Cardiac fibroblast (primary cell): ENCODE measurements at regions not wholly inside any gene's neighbourhood (a gene's known extent, or its start where the extent isn't known, plus 50 kb on each side); places are given as distances from the start of the nearest gene placed in this dataset.

Experiments used
- DNase-seq, 2 donors: peaks; one replicate each; pipeline versions ENCODE4 v3.0.0 to v3.0.0-alpha.2; 2010; ENCODE audit warnings: low read depth in 2 of 2
- H3K4me3 ChIP-seq, 2 donors: replicated peaks in 1 of 2; 1 replicate in 1 of 2; 2 replicates in 1 of 2; pipeline ENCODE4 v1.5.1; 2011; ENCODE audit warnings: low read depth in 2 of 2, low read length in 2 of 2, mild to moderate bottlenecking in 2 of 2, moderate library complexity in 1 of 2
- CTCF ChIP-seq: IDR thresholded peaks from one replicate; pipeline ENCODE4 v1.5.1; 2011; ENCODE audit warnings: low read depth, mild to moderate bottlenecking, low read length, inconsistent platforms

DNA sequence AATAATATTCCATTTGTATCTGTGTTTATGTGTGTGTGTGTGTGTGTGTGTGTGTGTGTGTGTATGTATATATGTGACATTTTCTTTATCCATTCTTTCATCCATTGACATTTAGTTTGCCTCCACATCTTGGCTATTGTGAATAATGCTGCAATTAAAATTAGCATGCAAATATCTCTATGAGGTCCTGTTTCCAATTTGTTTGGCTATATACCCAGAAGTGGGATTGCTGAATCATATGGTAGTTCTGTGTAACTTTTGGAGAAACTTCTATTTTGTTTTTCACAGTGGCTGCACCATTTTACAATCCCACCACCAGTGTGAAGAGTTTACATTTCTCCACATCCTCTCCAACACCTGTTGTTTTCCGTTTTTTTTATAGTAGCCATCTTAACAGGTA lies 53.1 kb downstream of the CH25H start:
- TF ChIP-seq CTCF: no peak
- no peak overlapping the region for H3K4me3 ChIP-seq
- DNase-seq: no peak

- H3K4me3 ChIP-seq: no peak overlapping the region
- TF ChIP-seq CTCF: no peak
- DNase-seq: no peak
Observed at GRCh38 chr10:89153116-89153515, 54.0 kb downstream of the CH25H start.

DNA sequence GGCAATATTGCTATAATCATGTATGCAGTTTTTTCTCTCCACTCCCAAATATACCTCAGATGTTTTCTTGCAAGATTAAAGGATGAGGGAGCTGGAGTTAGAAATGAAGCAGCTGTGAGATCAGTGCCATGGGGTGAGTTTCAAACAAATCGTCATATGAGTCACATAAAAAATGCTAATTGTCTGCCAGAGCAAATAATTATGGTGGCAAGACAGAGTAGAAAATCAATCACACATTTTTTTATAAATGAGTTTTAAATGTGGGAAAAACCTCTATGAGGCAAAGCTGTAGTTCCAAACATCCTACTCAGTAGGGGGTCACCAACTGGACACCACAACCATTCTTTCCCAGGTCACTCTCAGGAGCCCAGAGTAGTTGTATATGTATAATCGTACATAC lies 55.3 kb downstream of the CH25H start:
- no peak for TF ChIP-seq CTCF
- peak in 1 of 2 donors; percentile 45 for DNase-seq
- no peak overlapping the region for H3K4me3 ChIP-seq

DNA sequence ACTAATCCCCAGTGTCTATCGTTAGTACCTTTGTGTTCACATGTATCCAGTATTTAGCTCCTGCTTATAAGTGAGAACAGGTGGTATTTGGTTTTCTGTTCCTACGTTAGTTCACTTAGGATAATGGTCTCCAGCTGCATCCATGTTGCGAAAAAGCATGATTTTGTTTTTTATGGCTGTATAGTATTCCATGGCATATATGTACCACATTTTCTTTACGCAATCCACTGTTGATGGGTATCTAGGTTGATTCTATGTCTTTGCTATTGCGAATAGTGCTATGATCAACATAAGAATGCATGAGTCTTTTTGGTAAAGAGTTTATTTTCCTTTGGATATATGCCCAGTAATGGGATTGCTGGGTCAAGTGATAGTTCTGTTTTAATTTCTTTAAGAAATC lies 59.1 kb downstream of the CH25H start:
- DNase-seq: no peak
- no peak for TF ChIP-seq CTCF
- no peak overlapping the region for H3K4me3 ChIP-seq

GRCh38 chr10:89147256-89147655 lies 59.9 kb downstream of the CH25H start:
- DNase-seq: peak; percentile 33 to 84
- no peak overlapping the region for H3K4me3 ChIP-seq
- TF ChIP-seq CTCF: no peak

DNA sequence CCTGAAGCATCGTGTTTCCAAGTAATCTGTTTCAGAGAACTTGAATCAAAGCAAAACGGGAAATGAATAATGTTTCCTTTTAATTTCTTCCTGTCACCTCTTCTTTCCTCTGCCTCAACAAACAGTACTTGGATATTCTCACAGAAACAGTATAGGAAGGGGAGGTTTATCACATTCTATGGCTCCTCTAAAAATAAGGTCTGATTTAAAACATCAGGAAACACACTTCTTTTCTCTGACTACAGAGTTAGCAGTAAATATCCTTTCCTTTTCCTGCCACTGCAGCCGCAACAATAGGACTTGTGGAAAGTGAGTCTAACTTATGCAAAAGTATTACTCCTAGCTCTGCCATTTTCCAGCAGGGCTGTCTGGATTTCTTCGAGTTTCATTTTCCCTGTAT lies 62.3 kb downstream of the CH25H start:
- no peak overlapping the region for H3K4me3 ChIP-seq
- no peak for TF ChIP-seq CTCF

DNA sequence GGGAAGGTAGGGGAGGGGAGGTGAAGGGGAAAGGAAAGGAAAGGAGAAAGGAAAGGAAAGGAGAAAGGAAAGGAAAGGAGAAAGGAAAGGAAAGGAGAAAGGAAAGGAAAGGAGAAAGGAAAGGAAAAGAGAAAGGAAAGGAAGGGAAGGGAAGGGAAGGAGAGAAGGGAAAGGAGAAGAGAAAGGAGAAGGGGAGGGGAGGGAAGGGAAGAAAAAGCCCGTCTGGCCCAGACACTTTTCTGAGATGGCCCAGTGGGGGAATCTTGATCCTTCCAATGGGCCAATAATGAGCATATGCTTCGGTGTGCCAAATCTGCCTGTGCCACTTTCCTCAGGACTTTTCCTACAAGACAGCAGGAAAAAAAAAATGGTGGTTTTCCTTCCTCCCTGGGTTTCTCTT lies 64.5 kb downstream of the CH25H start:
- DNase-seq: no peak
- TF ChIP-seq CTCF: no peak
- H3K4me3 ChIP-seq: no peak overlapping the region

More for the DNA sequence above, 62.3 kb downstream of the CH25H start:
- no peak for DNase-seq
